Activated CD4-positive, alpha-beta memory T cell treated with anti-CD3 and anti-CD28 coated beads, Interleukin-2, amount 10 ng/mL, durations not matched to agents 7 days and 5 days (primary cell): ENCODE measurements at regions not wholly inside any gene's neighbourhood (a gene's known extent, or its start where the extent isn't known, plus 50 kb on each side); places are given as distances from the start of the nearest gene placed in this dataset.

Source experiments
- CTCF ChIA-PET: fragments of 350-600 bp; sonication (Branson Sonifier 250); formaldehyde crosslinking; loops from one replicate; lab custom pipeline; 2021; ENCODE audit warnings: antibody characterized with exemption, inconsistent platforms; lab: Charles Lee
- POLR2A ChIA-PET: fragments of 350-600 bp; sonication (Branson Sonifier 250); formaldehyde crosslinking; loops from one replicate; lab custom pipeline; 2021; ENCODE audit warnings: antibody characterized with exemption; lab: Charles Lee
- DNase-seq: peaks from one replicate; pipeline ENCODE4 v3.0.0-alpha.2; 2020
- H3K27ac Mint-ChIP-seq: one replicate; pipeline ENCODE4 v1.8.0; 2021; ENCODE audit warnings: mild to moderate bottlenecking, mixed read lengths
- H3K27me3 Mint-ChIP-seq: one replicate; pipeline ENCODE4 v1.8.0; 2021; ENCODE audit warnings: mixed read lengths
- H3K36me3 Mint-ChIP-seq: one replicate; pipeline ENCODE4 v1.8.0; 2021; ENCODE audit warnings: low read depth, mixed read lengths
- H3K4me1 Mint-ChIP-seq: one replicate; pipeline ENCODE4 v1.8.0; 2021; ENCODE audit warnings: mixed read lengths
- H3K4me3 Mint-ChIP-seq: one replicate; pipeline ENCODE4 v1.8.0; 2021; ENCODE audit warnings: mild to moderate bottlenecking, mixed read lengths
- H3K9me3 Mint-ChIP-seq: one replicate; pipeline ENCODE4 v1.8.0; 2021; ENCODE audit warnings: mixed read lengths

- ChIA-PET CTCF (no interaction called here), POLR2A (no interaction called here)
- peaks cover 2% of the 10 kb centered on the region for H3K4me1 Mint-ChIP-seq
- no peak overlapping the region for H3K4me3 Mint-ChIP-seq
- H3K36me3 Mint-ChIP-seq, result no peaks in the 10 kb centered on the region
- H3K9me3 Mint-ChIP-seq, result no peaks in the 10 kb centered on the region
- no peak overlapping the region for H3K27ac Mint-ChIP-seq
- H3K27me3 Mint-ChIP-seq, result peaks cover 2% of the 10 kb centered on the region
- no peak for DNase-seq
Measured at GRCh38 chr5:53355316-53355715, 125.1 kb upstream of the FST start.

- ChIA-PET POLR2A (no interaction called here), CTCF (no interaction called here)
- Mint-ChIP-seq H3K36me3 (no peaks in the 10 kb centered on the region), H3K27ac (no peak overlapping the region), H3K27me3 (no peaks in the 10 kb centered on the region), H3K4me3 (no peak overlapping the region), H3K9me3 (no peaks in the 10 kb centered on the region), H3K4me1 (peaks cover 2% of the 10 kb centered on the region)
- no peak for DNase-seq
Measured at GRCh38 chr5:53355931-53356330, 124.5 kb upstream of the FST start.

- Mint-ChIP-seq H3K4me3 (no peak overlapping the region), H3K27ac (no peak overlapping the region), H3K9me3 (no peaks in the 10 kb centered on the region), H3K4me1 (peaks cover 2% of the 10 kb centered on the region), H3K27me3 (no peaks in the 10 kb centered on the region), H3K36me3 (no peaks in the 10 kb centered on the region)
- no peak for DNase-seq
- CTCF ChIA-PET, result no interaction called here
- POLR2A ChIA-PET, result no interaction called here
Measured at GRCh38 chr5:53357439-53357838, 123.0 kb upstream of the FST start.

DNA sequence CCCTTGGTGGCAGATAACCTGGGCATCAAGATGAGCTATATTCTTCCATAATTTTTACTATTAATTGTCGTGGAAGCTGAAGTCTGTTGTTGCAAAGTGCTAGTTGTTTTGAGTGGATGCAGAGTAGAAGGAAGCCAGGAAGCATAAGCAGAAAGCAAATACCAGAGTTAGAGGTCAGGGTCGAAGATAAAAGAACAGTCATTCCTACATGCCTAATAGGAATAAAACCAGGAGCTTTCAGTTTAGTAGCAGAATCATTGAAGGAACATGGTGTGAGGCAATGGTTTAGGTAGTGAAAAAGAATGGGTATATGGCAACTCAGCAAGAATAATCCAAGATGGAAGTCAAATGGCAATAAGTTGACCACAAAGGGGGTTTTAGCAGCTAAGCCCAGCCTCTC lies 121.6 kb upstream of the FST start:
- no peak for DNase-seq
- no peak overlapping the region for H3K27ac Mint-ChIP-seq
- peaks cover 2% of the 10 kb centered on the region for H3K4me1 Mint-ChIP-seq
- POLR2A ChIA-PET, result no interaction called here
- CTCF ChIA-PET, result no interaction called here
- H3K9me3 Mint-ChIP-seq, result no peaks in the 10 kb centered on the region
- no peaks in the 10 kb centered on the region for H3K36me3 Mint-ChIP-seq
- no peaks in the 10 kb centered on the region for H3K27me3 Mint-ChIP-seq
- H3K4me3 Mint-ChIP-seq, result no peak overlapping the region

DNA sequence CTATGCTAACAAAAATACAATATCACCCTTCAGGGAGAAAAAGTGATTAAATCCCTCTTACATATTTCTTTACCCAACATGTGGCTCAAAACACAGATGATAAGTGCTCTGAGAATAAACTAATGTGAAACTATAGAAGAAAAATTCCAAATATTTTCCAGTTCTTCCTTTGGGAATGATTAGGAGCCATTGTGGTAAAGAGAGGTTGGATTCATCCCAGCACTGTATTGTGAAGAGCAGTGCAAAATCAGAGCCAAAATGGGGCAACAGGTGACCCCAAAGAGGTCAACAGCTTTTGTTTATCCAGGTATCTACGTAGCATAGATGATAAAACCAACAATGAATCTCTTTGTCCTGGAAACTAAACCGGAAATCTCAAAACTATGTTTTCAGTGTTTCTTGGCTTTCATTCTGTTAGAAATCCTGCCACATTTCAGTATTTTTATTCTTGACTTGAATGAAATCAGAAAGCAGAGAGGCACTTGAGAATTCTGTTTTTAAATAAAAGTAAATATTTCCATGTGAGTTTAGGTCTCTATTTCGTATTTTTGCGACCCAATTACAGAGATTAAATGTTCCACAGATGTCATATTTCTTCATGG lies 120.4 kb upstream of the FST start:
- H3K9me3 Mint-ChIP-seq, result no peaks in the 10 kb centered on the region
- no peak for DNase-seq
- no peak overlapping the region for H3K4me3 Mint-ChIP-seq
- H3K27ac Mint-ChIP-seq, result no peak overlapping the region
- no peaks in the 10 kb centered on the region for H3K27me3 Mint-ChIP-seq
- peaks cover 2% of the 10 kb centered on the region for H3K4me1 Mint-ChIP-seq
- POLR2A ChIA-PET, result no interaction called here
- H3K36me3 Mint-ChIP-seq, result no peaks in the 10 kb centered on the region
- CTCF ChIA-PET, result no interaction called here

GRCh38 chr5:53360811-53361210 lies 119.6 kb upstream of the FST start:
- H3K27me3 Mint-ChIP-seq, result no peaks in the 10 kb centered on the region
- no peak overlapping the region for H3K27ac Mint-ChIP-seq
- ChIA-PET POLR2A (no interaction called here), CTCF (no interaction called here)
- H3K36me3 Mint-ChIP-seq, result no peaks in the 10 kb centered on the region
- H3K9me3 Mint-ChIP-seq, result no peaks in the 10 kb centered on the region
- H3K4me3 Mint-ChIP-seq, result no peak overlapping the region
- DNase-seq, result no peak
- peaks cover 2% of the 10 kb centered on the region for H3K4me1 Mint-ChIP-seq

DNA sequence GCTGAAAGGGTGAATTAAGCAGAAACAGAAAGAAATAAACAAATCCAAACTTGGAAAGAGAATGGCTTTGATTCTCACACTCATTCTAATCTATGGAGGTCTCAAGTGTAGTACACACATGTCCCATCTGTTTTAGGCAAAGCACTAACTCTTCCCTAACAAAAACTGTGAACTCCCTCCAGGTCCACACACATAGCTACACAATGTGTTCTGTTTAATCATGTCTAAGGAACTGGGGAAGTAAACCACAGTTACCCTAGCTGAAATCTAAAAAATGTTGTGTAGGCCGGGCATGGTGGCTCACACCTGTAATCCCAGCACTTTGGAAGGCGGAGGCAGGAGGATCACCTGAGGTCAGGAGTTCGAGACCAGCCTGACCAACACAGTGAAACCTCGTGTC lies 118.7 kb upstream of the FST start:
- DNase-seq, result no peak
- ChIA-PET CTCF (no interaction called here), POLR2A (no interaction called here)
- no peak overlapping the region for H3K4me3 Mint-ChIP-seq
- H3K9me3 Mint-ChIP-seq, result no peaks in the 10 kb centered on the region
- no peaks in the 10 kb centered on the region for H3K36me3 Mint-ChIP-seq
- no peak overlapping the region for H3K27ac Mint-ChIP-seq
- H3K27me3 Mint-ChIP-seq, result no peaks in the 10 kb centered on the region
- H3K4me1 Mint-ChIP-seq, result peaks cover 2% of the 10 kb centered on the region

- no peaks in the 10 kb centered on the region for H3K4me1 Mint-ChIP-seq
- DNase-seq, result no peak
- H3K9me3 Mint-ChIP-seq, result no peaks in the 10 kb centered on the region
- no peak overlapping the region for H3K27ac Mint-ChIP-seq
- POLR2A ChIA-PET, result no interaction called here
- H3K36me3 Mint-ChIP-seq, result no peaks in the 10 kb centered on the region
- CTCF ChIA-PET, result no interaction called here
- H3K4me3 Mint-ChIP-seq, result no peak overlapping the region
- H3K27me3 Mint-ChIP-seq, result no peaks in the 10 kb centered on the region
Measured at GRCh38 chr5:53362521-53362941, 117.9 kb upstream of the FST start.

- Mint-ChIP-seq H3K36me3 (no peaks in the 10 kb centered on the region), H3K27me3 (no peaks in the 10 kb centered on the region), H3K27ac (no peak overlapping the region), H3K9me3 (no peaks in the 10 kb centered on the region), H3K4me1 (no peaks in the 10 kb centered on the region), H3K4me3 (no peak overlapping the region)
- CTCF ChIA-PET, result no interaction called here
- DNase-seq, result no peak
- POLR2A ChIA-PET, result no interaction called here
Measured at GRCh38 chr5:53364061-53364460, 116.4 kb upstream of the FST start.

DNA sequence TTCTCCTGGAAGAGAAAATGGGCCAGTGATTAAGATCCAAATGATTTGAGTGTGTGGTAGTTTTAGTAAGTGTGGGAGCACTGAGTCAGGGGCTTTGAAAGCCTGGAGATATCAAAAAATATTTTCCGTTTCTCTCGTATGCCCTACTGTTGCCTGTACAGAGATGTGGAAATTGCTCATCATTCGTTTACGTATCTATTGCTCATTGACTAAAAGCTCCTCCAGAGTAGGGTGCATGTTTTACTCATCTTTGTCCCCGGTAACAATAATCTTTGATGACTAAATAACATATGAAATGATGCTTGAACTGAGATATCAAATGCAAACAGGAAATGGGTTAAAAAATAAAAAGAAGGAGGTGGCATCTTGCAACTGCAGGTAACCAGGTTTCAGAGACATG lies 114.2 kb upstream of the FST start:
- Mint-ChIP-seq H3K4me3 (no peak overlapping the region), H3K27me3 (no peaks in the 10 kb centered on the region), H3K36me3 (no peaks in the 10 kb centered on the region), H3K4me1 (no peaks in the 10 kb centered on the region), H3K9me3 (no peaks in the 10 kb centered on the region), H3K27ac (no peak overlapping the region)
- POLR2A ChIA-PET, result no interaction called here
- CTCF ChIA-PET, result no interaction called here
- no peak for DNase-seq

- POLR2A ChIA-PET, result no interaction called here
Measured at GRCh38 chr5:53367727-53368126, 112.7 kb upstream of the FST start.

DNA sequence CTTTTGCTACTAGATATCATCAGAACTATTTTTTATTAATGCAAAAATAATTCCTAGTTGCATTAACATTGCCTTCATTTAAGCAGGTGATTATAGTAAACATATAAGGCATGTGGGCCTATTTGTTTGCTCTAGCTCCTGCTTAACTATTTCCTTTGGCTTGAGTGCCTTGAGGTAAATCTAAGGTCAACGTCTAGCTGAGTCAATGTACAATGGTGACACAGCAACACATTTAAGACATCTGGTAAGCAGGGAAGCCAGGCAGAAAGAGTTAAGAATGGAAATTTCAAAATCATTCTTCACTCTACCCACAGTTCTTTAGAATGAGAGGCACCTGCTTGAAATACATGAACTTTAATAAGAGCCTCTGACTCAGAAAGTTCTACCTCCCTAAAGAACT lies 111.9 kb upstream of the FST start:
- ChIA-PET CTCF (no interaction called here), POLR2A (no interaction called here)
- Mint-ChIP-seq H3K4me1 (no peaks in the 10 kb centered on the region), H3K9me3 (no peaks in the 10 kb centered on the region), H3K27ac (no peak overlapping the region), H3K4me3 (no peak overlapping the region), H3K36me3 (no peaks in the 10 kb centered on the region), H3K27me3 (no peaks in the 10 kb centered on the region)
- DNase-seq, result no peak

More at GRCh38 chr5:53367727-53368126, 112.7 kb upstream of the FST start:
- Mint-ChIP-seq H3K4me3 (no peak overlapping the region), H3K27me3 (no peaks in the 10 kb centered on the region), H3K27ac (no peak overlapping the region), H3K36me3 (no peaks in the 10 kb centered on the region), H3K9me3 (no peaks in the 10 kb centered on the region), H3K4me1 (no peaks in the 10 kb centered on the region)
- no peak for DNase-seq
- CTCF ChIA-PET, result no interaction called here

DNA sequence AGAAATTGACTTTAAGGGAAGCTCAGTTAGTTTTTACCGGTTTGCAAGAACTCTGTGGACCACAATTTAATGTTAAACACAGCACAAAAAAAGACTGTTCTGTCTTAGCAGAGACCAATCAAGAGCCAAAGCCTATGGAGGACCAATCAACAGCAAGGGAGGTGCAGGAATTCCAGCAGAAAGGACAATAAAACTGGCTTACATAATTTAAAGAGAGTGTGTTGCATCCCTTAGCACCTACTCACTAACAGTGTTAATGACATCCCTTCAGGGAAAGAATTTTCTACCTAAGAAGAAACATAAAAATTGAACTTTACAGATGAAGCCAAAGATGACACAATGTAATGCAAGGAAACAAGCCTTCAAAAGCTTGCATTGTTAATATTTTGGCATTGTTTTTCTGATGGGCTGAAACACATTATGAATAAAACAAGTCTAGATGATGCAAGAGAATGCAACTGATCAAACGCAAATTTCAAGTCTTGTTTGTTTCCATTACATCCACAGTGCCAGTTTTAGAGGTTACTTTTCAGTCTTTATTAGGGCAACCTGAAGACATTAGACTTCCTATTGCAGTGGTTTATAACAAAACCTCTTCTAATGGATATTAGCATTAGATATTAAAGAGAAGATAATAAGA lies 111.3 kb upstream of the FST start:
- DNase-seq, result no peak
- ChIA-PET CTCF (no interaction called here), POLR2A (no interaction called here)
- Mint-ChIP-seq H3K36me3 (no peaks in the 10 kb centered on the region), H3K9me3 (no peaks in the 10 kb centered on the region), H3K4me1 (no peaks in the 10 kb centered on the region), H3K4me3 (no peak overlapping the region), H3K27ac (no peak overlapping the region), H3K27me3 (no peaks in the 10 kb centered on the region)

DNA sequence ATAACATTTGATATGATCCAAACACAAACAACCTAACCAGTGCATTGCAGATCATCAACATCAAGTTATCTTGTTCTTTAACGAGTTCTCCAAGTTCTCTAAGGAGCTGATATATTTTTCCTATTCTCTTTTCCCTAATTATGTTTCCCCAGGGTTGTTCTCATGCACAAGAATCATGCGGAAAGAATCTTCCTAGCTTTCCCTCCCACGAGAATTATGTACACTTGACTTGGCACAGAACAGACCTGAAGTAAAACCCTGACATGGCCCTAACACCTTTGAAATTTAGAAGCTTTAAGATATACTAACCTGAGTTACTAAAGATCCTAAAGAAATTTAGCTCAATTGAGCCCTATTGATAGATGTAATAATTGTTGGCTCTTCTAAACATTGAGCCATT lies 110.7 kb upstream of the FST start:
- Mint-ChIP-seq H3K4me1 (no peaks in the 10 kb centered on the region), H3K27ac (no peak overlapping the region), H3K9me3 (no peaks in the 10 kb centered on the region), H3K36me3 (no peaks in the 10 kb centered on the region), H3K4me3 (no peak overlapping the region), H3K27me3 (no peaks in the 10 kb centered on the region)
- no peak for DNase-seq
- ChIA-PET POLR2A (no interaction called here), CTCF (no interaction called here)
